GM10266 (cell line): ENCODE measurements at regions not wholly inside any gene's neighbourhood (a gene's known extent, or its start where the extent isn't known, plus 50 kb on each side); places are given as distances from the start of the nearest gene placed in this dataset.

ENCODE experiments used
- DNase-seq: peaks from one replicate; pipeline ENCODE4 v3.0.0; 2012; ENCODE audit errors: extremely low spot score
- TF ChIP-seq, protein P1 (sequence below): IDR thresholded peaks from 2 replicates; pipeline ENCODE4 v1.5.1; 2012; ENCODE audit warnings: mild to moderate bottlenecking, low read depth; ENCODE audit not compliant: control insufficient read depth, insufficient read depth; ENCODE audit errors: missing control alignments

DNA sequence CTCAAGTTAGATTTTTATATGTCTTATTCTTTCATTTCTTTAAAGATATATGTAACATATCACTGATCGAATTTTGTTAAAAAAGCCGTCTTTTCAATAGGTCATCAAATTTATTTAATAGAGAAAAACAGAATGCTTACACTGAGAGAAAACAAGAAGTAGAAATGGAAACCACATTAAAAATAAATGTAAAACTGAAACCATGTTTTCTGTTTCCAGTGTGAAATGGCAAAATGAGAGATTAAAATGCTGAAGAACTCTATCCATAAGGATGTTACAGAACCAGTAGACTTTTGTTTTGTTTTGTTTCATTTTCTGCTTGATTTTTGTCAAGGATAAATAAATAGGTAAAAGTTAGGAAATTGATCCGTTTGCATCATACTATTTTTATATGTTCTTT lies 210.1 kb downstream of the PRDM9 start:
- no peak for DNase-seq
- TF ChIP-seq, protein P1, sequence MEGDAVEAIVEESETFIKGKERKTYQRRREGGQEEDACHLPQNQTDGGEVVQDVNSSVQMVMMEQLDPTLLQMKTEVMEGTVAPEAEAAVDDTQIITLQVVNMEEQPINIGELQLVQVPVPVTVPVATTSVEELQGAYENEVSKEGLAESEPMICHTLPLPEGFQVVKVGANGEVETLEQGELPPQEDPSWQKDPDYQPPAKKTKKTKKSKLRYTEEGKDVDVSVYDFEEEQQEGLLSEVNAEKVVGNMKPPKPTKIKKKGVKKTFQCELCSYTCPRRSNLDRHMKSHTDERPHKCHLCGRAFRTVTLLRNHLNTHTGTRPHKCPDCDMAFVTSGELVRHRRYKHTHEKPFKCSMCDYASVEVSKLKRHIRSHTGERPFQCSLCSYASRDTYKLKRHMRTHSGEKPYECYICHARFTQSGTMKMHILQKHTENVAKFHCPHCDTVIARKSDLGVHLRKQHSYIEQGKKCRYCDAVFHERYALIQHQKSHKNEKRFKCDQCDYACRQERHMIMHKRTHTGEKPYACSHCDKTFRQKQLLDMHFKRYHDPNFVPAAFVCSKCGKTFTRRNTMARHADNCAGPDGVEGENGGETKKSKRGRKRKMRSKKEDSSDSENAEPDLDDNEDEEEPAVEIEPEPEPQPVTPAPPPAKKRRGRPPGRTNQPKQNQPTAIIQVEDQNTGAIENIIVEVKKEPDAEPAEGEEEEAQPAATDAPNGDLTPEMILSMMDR: no peak

DNA sequence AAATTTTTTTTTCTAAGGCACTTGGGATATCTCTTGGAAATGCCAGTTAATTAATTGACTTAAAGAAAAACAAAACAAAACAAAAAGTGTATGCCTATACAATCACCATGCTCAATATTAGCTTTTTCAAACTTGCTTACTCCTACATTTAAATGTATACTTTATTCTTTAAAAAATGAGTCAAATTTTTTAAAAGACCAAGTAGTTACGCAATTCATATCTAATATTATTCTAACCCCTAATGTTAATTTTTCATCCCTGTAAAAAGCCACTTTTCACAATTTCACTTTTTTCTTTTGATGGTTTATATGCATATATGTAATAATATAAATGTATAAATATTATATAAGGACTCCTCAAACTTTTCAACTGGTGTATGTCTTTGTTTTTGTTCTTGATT lies 211.2 kb downstream of the PRDM9 start:
- TF ChIP-seq, protein P1: no peak

DNA sequence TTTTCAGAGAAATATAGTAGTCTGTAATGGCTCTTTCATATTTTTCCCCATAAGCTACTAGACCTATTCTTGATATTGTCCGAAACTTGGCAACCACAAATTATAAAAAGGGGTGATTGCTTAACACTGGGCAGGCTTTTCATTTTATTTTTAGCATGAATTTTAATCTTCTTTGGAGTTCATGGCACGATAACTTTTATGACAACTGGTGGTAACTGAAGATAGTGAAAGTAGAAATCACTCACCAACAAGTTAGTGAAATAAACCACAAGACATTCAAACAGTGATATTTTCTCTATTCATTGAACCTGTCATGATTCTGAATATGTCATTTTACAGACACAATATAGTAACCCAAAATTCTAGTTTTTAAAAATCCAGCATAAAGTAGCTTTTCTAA lies 213.9 kb downstream of the PRDM9 start:
- TF ChIP-seq, protein P1: no peak
- no peak for DNase-seq

More for the DNA sequence above, 211.2 kb downstream of the PRDM9 start:
- DNase-seq: no peak

DNA sequence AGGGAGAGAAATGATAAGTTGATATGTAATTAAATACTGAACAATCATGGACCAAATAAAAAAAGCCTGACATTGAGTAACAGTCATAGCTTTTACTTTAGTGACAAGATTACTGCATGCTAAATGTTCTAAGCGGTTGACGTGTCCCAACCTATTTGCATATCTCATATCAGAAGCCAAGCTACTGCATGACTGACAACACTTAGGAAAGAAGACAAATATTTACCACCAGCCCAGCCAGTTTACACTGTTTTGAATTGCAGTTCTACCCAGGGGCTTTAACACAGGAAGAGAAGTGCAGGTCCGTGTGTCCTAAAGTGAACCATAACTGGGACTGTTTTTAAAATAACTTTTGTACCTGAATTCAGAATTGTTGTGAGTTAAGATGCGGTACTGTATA lies 219.9 kb downstream of the PRDM9 start:
- DNase-seq: no peak
- TF ChIP-seq, protein P1: no peak

DNA sequence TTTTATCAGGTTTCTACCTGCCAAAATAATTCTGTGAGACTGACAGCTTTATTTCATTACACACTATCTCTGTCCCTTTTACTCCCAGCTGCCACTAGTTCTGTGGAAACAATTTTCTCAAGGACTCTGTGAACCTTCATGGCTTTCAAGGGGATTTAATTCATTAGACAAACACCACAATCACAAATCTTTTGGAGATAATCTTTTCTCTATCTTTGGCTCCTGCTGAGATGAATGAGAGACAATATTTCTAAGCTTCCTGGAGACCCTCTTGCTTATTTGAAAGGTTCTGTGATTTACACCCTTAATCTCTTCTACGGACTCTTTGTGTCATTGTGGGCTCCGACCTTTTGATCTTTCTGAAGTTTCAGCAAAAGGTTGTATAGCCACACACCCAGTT lies 222.6 kb downstream of the PRDM9 start:
- TF ChIP-seq, protein P1: no peak
- DNase-seq: no peak

DNA sequence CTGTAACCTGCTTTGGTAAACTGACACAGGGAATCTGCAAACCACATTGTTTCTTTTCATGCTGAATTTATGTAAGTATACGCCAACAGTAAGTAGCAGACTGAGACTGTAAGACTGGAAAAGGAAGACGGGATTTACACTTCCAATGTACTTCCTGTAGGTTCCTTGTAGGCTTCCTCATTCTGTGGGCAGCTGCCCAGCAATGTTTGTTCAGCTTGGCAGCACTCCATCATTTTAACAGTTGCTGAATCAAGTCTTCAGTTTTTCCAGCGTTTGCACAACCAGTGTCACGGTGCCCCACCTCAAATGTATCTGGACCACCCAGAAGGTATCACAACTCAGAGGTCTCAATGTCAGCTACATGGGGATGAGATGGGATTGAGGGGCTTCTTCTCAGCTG lies 232.6 kb downstream of the PRDM9 start:
- no peak for DNase-seq
- TF ChIP-seq, protein P1: no peak

DNA sequence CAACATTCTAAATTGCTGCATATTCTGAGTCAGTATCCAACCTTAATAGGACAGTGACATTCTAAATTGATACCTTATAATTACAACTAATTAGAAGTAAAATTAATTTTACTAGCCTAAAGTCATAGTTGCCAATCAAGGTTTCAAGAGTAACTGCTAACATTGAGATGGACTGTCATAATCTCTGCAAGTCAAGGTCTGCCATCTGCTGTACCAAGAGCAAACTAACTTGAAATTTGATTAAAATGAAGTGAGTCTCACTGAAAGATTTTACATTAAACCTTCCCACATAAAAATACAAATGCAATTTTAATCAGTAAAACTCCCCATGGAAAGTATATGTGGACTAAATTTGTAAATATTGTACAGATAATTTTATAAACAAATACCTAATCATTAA lies 235.3 kb downstream of the PRDM9 start:
- TF ChIP-seq, protein P1: no peak
- DNase-seq: no peak
